ENCODE measurements at regions not wholly inside any gene's neighbourhood (a gene's known extent, or its start where the extent isn't known, plus 50 kb on each side); places are given as distances from the start of the nearest gene placed in this dataset.

DNA sequence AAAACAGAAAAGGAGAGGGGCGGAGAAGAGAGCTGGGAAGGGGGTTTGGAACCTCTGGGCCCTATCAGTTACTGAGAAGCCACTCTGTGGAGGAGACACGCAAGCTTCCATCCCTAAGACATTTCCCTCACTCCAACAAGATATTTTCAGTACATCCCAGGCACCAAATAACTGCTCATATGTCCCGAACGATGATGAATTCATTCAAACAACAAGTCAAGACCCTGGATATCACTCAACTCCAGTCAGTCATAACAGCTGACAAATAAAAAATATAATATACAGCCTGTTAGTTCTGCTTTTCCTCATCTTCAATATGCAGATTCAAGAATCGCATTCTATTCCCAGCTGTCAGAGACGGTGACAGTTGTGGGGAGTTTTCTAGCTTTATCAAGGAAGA, 104.0 kb upstream of the ZFHX3 start:
- DNase-seq (ENCODE audit: low spot score): no peak

DNA sequence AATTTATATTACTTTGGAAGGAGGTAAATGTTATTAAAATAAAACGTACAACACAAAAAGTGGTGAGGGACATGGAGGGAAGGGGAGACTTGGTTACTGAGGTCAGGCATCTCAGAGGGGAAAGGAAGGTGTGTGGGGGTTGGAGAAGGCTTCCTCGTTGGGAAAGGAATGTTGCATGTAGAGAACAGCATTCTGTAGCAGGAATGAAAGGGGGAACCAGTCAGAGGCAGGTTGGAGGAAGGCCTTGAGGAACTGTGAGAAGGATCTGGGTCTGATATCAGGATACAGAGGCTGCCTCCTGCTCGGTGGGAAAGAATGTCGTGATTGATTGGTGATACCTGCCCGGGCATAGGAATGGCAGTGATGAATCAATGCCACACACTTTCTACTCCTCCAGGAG, 103.3 kb upstream of the ZFHX3 start:
- no peak for DNase-seq (ENCODE audit: low spot score)

DNA sequence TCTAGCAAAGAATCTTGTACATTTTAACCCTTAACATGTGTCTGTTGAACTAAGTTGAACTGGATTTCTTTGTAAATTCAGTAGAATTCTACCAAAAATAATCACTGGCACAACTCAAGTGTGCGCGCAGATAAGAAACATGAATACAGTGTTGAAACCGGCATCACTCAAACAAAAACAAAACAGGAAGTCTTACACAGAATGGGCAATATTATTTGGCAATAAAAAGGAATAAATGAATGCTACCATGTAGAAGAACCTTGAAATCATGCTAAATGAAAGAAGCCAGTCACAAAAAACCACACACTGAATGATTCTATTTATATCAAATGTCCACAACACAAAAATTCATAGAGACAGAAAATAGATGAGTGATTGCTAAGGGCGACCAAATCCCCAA, 102.9 kb upstream of the ZFHX3 start:
- DNase-seq (ENCODE audit: low spot score): no peak

DNA sequence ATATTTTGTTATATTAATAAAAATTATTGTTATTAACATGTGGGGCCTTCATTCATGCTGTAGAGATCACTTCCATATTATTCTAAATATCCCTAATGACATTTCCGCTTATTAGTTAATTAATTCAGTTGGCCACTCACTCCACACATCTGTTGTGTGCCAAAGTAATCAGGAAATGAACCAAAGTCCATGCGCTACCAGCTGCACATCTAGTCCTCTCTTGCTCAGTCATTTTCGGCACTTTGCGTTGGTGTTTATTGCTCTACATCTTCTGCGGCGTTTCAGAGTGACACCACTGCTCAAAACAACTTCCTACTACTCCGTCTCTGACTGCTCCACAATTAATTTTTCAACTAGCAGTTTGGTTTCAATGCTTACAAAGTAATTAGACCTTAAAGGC, 101.4 kb upstream of the ZFHX3 start:
- DNase-seq (ENCODE audit: low spot score): no peak

DNA sequence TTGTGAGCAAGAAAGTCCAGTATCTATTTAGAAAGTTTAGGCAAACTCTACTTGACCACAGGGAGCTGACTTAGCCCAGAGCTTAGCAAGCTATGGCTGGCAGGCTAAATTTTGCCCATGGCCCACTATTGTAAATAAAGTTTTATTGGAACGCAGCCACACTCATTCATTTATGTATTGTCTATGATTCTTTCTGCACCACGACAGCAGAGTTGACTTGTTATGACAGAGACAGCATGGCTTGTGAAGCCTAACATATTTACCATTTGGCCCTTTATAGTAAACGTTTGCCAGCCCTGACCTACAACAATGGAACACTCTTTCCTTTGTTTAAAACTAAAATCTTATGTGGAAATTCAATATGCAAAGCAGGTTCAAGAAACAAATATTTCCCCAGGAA, 100.0 kb upstream of the ZFHX3 start:
- no peak for DNase-seq (ENCODE audit: low spot score)

DNA sequence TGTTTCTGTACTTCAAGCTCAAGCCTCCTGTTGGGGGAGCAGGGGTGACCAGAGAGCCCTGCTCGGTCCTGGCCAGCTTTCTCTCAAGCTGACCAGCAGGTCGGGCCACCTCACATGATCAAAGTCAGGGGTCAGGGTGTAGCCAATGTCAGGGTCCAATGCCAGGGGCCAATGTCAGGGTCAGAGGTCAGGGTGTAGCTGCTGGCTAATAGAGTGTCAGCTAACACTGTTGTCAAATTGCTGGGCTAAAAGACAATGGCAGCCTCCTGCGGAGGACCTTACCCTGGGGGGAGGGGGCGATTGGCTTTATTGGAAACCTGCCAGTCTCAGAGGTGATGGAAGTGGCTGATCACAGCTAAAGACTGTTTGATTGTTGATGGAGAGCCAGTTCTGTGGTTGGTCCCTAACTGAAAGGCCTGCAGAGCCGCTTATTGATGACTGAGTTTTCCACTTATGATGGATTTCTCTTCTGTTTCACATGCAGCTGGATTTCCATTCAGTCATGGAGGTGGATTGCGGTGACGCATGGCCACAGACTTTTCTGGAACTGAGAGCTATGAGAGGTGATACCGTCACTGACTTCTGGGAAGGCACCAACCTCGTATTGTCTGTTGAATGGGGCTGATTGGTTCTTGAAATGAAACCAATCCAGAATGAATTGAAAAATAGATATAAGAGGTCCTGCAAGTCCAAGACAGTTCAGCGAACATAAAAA, 97.4 kb upstream of the ZFHX3 start:
- no peak for DNase-seq (ENCODE audit: low spot score)

DNA sequence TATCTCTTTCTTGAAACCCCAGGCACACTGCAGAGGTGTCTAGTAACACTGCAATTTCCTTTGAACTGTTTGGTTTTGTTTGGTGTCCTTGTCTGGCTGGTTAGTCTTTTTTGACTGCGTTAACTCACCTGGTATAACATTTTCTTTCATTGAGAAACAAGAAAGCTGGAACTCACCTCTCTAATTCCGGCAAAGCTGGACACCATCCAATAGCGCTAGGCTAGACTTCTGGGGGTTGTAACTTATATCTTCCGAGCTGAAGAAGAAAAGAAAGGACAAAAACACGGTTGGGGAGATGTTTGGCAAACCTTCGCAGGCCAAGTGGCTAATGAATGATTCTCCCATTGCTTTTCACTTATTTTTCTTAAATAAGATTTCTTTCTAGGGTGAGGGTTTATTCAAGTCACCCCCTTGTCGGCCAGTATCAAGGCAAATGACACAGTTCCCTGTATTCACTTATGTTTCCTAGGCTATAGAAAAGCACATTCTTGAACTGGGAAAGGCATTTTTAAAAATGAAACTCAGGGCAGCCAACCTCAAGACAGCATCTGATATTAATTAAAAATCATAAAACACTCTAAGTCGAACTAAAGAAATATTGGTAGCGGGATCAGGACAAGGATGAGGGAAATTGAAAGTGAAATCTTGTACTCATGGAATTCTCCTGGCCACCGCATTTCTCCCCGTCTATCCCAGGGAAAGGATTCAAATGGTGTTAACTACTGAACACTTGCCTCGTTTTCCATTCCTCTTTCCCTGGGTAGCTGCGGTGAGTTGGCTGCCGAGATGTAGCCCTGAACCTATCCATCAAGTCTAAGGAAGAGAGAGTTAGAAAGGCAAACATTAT, 95.9 kb upstream of the ZFHX3 start:
- DNase-seq (ENCODE audit: low spot score): peak; percentile 40

DNA sequence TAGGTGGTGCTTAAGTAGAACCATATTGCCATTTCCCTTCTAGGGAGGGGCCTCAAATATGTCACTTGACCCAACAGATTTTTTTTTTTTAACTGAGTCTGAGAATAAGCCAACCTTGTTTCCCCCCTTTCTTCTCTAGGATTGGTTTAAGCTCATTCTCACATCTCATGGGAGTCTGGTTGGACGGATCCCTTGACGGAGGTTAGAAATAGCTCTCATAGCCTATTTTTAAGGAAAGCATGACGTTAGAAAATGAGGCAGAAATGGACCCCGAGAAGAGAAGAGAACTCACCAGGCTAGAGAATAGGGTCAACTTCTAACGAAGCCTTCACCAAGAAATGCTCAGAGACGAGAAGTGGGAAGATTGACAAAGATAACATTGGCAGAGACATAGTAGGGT, 95.1 kb upstream of the ZFHX3 start:
- no peak for DNase-seq (ENCODE audit: low spot score)

DNA sequence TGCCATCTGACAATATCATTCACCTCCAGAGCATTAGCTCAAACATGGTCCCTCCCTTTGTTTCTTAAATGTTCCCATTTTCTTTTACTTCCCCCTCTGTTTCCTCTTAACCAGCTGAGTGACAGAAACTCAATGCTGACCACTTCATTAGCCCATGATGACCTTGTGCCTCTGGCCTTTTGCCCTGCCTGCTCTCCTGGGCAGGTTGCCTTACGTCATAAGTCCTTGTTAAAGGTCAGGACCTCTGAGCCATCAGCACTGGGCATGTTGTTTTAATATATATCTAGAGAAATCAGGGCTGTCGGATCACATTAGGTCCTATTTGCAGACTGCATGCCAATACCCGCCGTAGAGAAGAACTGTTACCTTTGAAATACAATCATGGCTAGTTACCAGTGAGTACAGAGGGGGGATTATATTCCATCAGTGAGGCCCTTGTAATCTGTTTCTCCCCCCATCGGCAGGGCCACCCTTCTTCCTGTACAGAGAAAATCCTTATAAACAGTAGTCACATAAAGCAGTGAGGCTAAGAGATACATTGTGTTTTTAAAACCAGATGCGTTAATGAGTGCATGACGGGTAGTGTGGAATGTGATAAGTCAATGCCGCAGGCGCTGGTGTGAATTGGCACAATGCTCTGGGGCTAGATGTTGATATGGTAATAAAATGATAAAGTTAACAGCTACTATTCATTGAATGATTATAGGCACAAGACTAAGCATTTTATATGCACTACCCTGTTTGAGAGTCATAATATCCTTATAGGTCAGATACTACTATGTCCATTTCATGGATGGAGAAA, 94.3 kb upstream of the ZFHX3 start:
- no peak for DNase-seq (ENCODE audit: low spot score)

DNA sequence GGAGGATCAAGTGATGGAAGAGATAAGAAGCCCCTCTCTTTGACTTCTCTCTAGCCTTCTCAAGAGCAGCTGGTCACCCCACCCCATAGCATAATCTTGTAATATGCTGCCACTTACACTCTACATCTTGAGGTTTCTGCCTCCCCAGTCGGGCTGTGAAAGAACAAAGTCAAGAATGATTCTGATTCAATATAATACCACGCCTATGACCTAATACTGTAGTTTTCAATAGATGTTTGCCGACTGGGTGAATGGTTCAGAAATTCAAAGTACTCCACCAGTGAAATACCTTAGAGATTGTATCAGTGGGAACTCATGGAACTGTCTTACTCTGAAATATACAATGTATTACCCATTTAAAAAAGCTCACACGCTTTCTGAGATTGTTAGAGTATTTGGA, 93.0 kb upstream of the ZFHX3 start:
- no peak for DNase-seq (ENCODE audit: low spot score)

DNA sequence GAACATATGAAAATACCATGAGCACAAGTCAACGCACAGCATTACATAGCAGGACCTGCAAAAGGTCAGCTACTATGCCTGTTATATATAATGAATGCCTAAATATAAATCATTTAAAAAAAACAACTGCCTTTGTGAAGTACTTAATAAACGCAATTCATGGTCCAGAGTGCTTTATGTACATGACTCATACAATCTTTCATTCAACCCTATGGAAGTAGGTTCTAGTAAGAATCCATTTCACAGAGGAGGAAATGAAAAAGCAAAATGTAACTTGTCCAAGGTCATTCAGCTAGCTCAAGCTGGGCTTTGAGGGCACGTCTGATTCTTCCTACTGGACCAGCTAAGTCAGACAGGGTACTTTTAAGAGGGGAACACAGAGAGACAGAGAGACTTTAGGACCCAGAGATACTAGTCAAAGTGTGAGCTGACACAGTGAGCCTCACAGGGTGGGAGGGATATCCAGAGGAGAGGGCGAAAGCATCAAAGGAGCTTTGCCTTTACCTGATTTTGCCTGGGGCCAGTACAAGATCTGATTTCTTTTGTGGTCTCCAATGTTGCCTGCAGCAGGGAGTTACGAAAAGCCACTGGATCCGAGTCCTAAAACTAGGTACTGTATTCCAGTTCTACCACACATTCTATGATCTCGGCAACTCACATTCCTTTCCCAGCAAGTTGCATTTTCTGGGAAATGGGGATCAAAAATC, 83.4 kb upstream of the ZFHX3 start:
- DNase-seq (ENCODE audit: low spot score): no peak

DNA sequence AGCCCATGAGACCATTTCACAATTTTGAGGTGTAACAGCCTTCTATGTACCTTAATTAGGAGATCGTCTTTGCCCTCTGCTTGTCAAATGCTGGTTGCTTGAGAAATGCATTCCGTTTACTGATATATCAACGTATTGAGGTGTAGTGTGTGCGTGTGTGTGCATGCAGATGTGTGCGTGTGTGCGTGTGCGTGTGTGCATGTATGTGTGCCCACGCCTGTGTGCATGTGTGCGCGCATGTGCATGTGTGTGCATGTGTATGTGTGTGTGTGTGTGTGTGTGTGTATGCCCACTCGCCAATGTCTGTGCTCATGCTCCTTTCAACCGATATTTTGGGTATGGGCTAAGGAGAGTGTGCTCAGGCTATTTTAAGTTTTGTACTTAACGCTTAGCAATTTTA, 81.5 kb upstream of the ZFHX3 start:
- DNase-seq (ENCODE audit: low spot score): no peak

DNA sequence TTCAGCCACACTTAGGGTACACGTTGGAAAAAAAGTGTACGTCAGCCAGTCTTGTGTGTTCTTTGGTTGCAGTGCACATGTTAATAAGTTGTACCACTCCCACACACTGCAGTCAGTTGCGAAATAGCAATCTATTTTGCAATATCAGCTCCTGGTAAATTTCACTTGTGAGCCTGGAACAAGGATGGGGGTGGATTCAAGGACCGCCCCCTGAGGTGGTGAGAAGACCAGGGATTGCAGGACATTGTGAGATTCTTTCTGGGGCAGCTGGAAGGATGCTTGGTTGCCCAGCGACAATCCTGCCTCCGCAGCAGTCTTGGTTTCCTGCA, 78.6 kb upstream of the ZFHX3 start:
- peak; percentile 74 for DNase-seq (ENCODE audit: low spot score)

DNA sequence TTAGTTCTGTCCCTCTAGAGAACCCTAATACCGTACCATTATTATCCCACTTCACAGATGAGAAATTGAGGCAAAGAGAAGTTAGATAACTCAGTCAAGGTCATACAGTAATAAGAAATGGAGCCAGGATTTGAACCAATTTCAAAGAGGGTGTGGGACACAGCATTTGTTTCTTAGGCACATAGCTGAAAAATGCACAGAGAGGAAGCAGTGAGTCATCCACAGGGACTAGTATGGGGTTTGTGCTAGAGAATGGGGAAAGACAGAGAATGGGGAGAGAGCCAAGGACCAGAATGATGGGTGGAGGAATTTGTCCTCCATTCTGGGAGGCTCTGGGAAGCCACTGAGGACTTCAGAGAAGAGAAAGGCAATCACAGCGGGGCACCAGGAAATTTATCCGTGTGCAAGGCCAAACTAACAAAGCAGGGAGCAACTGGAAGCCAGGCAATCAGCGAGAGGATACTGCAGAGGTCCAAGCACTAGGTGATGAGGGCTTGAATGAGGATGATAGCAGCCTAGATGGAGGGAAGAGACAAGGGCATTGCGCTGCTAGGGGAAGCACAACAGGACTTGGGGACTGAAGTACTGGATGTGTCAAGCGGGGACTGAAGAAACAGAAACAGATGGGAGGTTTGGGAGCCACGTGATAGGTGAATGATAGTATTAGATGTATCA, 78.1 kb upstream of the ZFHX3 start:
- peak; percentile 79 for DNase-seq (ENCODE audit: low spot score)

DNA sequence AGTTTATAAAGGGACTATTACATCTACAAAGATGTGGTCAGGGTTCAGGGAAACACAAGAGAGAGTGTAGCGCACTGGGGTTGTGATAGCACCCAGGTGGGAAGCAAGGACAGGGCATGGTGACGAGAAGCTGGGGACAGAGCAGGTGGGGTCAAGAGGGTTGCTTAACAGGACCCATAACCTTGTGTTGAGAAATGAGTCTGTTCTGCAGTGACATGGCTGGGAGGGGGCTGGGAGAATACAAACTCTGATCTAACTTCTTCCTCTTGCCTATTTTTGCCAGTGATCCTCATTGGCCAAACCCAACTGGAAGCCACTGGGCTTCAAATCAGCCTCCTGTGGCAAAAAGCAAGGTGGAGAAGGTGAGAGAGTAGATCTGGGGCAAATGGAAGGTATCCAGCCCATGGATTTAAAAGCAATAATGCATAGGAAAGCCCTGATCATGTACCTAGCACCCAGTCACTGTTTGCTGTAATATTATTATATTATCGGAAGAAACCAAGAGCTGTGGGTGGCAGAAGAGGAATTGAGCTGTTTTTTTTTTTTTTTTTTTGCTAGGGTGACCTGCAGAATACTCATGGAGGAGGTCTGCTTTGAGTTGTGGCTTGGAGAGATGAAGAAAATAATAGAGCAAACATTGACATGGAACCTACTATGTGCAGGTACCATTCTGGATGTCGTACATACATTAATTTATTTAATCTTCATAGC, 76.9 kb upstream of the ZFHX3 start:
- DNase-seq (ENCODE audit: low spot score): no peak

DNA sequence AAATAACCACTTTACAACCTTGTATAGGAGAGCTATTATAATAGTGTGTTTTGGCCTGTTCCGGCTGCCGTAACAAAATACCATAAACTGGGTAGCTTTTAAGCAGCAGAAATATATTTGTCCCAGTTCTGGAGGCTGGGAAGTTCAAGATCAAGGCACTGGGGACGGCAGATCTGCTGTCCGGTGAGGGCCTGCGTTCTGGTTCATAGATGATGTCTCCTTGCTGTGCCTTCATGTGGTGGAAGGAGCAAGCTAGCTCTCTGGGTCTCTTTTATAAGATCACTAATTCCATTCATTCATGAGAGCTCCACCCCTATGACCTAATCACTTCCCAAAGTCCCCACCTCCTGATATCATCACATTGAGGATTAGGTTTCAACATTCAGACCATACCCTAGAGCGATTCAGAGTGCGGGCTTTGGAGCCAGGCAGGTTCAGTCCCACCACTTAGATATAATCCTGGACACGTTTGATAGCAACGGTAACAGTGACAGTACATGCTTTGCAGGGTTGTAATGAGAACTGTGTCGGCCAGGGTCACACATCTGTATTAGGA, 76.2 kb upstream of the ZFHX3 start:
- DNase-seq (ENCODE audit: low spot score): no peak

DNA sequence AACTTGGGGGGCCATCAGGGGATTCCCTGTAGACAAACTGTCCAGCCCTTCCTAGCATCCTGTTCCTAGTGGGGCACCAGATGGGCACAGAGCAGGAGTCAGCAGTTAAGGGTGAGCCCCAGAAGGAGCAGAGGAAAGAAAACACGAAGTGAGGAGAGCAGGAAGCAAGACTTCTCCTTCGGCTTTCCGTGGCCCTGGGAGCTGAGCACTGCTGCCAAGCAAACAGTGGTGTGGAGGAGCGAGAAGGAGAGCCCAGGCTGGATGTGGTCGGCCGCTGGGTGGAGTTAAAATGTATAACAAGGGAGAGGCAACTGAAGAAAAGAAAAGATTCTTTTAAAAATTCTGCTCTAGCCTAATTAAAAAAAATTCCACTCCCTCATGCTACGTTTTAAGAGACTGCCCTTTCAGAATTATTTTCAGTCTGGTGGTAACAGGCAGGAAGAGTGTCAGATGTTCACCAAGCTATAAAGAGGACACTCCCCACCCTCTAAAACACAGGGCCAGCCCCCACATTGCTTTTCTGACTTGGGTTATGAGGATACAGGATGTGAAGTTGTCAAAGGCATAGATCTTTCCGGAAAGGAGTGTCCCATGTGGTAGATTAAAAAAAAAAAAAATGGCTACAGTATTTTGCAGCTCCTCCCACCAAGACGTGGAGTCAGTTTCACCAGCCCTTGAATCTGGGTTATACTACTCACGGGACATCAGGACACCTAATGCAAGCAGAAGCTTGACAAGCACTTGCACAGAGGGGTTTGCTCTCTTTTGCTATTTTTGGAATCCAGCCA, 74.9 kb upstream of the ZFHX3 start:
- peak; percentile 51 for DNase-seq (ENCODE audit: low spot score)

DNA sequence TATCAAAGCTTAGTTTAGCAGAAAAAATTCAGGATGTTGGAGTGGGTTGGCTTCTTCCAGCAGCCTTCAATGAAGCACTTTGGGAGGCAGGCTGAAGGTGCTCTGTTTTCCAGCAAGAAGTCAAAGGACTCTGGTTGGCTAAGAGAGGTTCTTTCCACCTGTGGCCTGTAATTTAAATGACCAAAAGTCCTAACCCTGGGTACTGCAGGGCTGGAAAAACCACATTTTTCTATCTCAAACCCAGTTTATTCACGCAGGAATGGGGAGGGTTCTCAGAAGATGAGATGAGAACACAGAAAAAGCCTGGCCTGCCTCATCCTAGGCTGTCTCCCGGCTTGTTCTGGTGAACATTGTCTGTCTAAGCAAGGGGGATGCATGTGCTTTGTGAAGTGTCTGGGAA, 68.6 kb upstream of the ZFHX3 start:
- DNase-seq (ENCODE audit: low spot score): no peak

DNA sequence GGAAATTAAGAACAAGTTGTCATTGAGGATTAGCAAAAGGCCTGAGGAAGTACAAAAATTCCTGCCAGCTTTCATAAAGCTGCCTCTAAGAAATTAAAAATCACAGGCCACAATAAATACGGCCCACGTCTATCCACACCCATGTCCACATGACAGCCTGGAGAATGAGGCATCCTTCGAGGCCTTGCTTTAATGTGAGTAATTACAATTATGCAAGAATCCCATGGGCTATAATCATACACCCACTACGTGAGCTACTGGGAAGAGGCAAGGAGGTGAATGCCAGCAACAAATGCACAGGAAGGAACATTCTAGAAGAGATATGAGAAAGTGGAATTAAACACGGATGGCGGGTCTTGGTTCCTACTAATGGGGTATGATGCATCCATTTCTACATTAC, 65.4 kb upstream of the ZFHX3 start:
- DNase-seq (ENCODE audit: low spot score): peak; percentile 74

Measured in AG20443 (cell line).